NCI-H526 treated with DMSO at 0.1 percent for 48 hours (cell line): ENCODE measurements at regions not wholly inside any gene's neighbourhood (a gene's known extent, or its start where the extent isn't known, plus 50 kb on each side); places are given as distances from the start of the nearest gene placed in this dataset.
A peak's percentile ranks its signal among the peaks of the same experiment; 100 is the strongest.

Experiments
- DNase-seq: peaks from one replicate; lab custom pipeline; 2025; lab: John Stamatoyannopoulos, UW

GRCh38 chr1:4530166-4530785 lies 124.1 kb upstream of the AJAP1 start:
- no peak for DNase-seq

DNA sequence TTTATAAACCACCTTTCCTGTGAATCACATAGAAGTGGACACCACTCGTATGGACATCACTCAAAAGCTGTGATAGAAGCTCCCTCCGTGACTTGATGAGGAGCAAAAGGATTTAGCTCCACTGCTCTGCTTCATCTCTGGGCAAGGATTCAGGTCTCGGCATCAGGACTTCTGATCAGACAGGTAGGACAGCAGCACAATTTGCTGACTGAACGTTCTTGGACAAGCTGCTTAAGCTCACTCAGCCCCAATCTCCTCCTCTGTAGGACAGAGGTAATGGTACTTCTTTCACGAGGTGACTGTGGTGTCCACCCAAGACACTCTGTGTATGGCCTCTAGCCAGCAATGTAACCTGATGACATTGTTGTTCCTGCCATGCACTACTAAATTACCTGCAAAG lies 122.6 kb upstream of the AJAP1 start:
- no peak for DNase-seq

- no peak for DNase-seq
Measured at GRCh38 chr1:4532656-4533055, 121.8 kb upstream of the AJAP1 start.

- no peak for DNase-seq
Measured at GRCh38 chr1:4546911-4547310, 107.5 kb upstream of the AJAP1 start.

DNA sequence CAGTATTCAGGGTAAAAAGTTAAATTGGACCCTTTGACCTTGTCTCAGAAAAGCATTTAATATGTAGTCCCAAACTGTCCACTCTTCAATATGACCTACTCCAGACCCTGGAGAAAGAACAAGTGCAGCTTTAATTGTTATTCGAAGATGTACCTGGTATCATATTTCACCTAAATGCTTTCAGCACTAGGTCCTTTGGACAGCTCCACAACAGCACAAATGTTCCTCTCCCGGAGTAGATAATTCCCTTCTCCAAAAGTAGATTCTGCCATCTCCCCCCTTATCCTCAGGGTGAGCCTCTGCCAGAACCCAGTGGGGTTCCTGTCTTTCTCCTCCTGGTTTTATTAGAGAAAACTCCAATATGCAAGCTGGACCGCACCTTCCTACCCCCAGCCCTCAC lies 104.5 kb upstream of the AJAP1 start:
- DNase-seq, result no peak

GRCh38 chr1:4550941-4551340 lies 103.5 kb upstream of the AJAP1 start:
- DNase-seq, result no peak

DNA sequence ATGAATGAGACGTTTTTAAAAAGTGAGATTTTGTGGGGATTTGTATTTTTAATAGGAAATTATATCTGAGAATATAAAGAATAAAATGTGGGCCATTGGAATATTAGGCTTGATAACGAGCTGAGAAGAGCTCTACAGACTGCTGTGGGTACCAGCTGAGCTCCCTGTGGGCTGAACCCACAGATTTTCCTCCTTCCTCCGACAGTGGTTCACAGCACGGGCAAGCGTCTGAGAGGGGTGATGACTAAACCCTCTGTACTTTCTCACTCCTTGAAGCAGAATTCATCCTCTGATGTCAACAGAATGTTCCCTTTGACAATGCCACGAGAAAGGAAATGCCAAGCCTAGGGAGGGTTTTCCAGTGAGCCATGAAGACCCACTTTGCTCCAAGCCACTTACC lies 102.7 kb upstream of the AJAP1 start:
- no peak for DNase-seq

DNA sequence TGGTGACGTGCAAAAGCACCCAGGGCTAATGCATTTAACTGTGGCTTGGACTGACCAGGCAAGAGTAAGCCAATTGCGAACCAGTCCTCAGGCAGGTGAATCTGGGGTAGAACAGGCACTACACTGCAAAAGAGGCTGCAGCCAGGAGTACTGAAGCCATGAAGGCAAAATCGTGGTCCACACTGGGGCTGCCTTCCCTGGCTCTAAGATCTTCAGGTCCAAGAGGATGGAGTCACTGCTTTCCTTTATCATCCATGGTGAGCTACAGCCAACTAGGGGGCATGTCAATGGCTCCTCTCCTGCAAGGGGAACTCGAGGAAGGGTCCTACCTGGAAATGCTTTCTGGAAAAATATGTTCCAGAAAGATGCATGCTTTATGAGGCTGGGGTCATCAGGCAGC lies 100.6 kb upstream of the AJAP1 start:
- DNase-seq, result no peak

- no peak for DNase-seq
Measured at GRCh38 chr1:4554271-4554865, 100.0 kb upstream of the AJAP1 start.

DNA sequence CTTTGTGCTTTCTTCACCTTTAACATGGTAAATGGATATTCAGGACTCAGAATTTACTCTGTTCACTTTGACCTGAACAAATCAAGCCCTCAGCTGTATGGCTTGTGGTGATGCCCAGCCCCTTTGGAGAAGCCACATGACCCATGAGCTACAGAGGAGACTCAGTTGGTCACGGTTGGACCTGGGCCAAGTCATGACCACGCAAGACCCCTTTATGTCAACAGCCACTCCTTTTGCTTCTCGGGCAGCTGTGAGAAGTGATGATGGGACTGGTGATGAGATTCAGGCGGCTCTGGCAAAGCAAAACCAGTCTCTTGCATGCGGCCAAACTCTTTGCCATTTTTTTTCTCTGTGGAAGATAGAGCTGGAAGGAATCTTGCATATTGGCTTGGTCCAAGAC lies 96.5 kb upstream of the AJAP1 start:
- no peak for DNase-seq

- DNase-seq, result no peak
Measured at GRCh38 chr1:4561205-4561604, 93.2 kb upstream of the AJAP1 start.

DNA sequence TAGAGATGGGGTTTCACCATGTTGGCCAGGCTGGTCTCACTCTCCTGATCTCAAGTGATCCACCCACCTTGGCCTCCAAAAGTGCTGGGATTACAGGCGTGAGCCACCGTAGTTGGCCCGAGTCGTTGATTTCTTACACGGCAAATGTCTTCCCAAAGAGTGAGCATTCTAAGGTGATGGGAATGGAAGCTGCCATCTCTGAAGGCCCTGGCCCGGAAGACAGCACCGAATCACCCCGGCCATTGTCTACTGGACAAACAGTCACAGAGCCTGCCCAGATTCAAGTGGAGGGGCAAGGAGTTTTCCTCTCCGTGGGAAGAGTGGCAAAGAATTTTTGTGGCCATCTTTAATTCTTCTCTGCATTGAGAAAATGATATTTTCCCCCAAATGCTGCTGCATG lies 92.1 kb upstream of the AJAP1 start:
- no peak for DNase-seq

DNA sequence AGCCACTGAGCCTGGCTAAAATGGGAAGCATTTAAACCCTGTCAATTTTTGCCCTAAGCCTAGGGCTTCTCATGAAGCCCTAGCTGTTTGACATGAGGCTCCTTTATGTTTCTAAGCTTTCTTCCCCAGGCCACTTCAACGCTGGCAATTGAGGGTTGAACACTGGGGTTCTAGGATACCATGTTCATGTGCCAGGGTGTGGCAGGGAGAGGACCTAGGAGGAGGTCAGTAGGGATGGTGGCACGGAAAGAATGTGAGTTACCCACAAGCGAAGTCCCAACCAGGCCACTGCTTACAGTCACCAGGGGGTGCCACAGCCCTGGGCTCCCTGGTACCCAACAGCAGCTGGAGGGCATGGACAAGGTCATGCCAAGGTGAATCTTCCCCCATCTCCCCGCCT lies 90.8 kb upstream of the AJAP1 start:
- DNase-seq, result no peak

- DNase-seq, result no peak
Measured at GRCh38 chr1:4564051-4564450, 90.4 kb upstream of the AJAP1 start.

DNA sequence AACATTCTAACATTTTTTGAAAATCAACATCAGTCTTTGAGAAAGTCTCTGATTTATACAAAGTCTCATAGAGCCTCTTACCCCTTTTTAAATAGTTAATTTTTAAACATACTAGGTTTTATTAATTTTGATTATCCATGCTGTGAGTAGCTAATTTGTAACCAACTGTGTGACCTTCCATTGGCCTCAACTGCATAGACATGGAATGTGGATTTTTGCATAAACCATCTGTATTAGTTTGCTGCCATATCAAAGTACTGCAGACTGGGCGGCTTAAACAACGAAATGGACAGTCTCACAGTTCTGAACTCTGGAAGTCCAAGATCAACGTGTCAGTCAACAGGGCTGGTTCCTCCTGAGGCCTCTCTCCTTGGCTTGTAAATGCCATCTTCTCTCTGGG lies 89.2 kb upstream of the AJAP1 start:
- DNase-seq, result no peak

- no peak for DNase-seq
Measured at GRCh38 chr1:4565801-4566449, 88.5 kb upstream of the AJAP1 start.

- DNase-seq, result no peak
Measured at GRCh38 chr1:4571263-4571662, 83.1 kb upstream of the AJAP1 start.

DNA sequence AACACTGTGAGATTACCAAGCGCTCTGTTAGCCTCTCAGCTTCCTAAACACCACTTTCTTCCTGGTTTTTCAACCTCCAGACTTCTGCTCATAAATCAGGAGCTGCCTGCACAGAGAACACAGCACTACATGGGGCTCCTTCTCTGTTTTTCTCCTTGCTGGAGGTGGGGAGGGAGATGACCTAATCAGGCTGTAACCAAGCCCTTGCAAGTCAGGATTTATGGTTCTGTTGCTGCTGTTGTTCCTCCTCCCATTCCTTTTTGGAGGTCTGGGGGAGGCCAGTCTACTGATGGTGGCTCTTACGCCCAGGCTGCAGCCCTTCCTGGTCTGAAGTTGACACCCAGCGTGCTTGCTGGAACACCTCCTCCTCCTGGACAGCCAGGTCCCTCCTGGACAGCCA lies 80.9 kb upstream of the AJAP1 start:
- DNase-seq, result no peak

GRCh38 chr1:4581807-4582206 lies 72.6 kb upstream of the AJAP1 start:
- DNase-seq, result no peak

DNA sequence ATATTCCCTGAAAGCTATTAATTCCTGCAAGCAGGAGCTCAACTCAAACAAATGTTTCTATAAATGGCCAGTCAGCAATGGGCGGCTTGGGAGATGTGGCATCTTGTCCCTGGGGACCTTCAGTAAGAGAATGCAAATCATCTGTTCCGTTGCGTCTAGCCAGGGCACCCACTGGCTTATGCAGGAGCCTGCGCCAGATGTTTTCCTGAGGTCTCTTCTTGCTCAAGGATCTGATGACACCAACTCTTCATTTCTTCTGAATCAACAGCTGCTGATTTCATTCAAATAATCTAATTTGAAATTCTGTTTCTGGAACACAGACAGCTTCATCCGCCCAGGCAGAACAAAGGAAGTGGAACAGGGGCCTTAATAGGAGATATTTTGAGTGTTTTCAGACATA lies 70.0 kb upstream of the AJAP1 start:
- DNase-seq, result peak; percentile 75

- DNase-seq, result no peak
Measured at GRCh38 chr1:4585216-4585615, 69.2 kb upstream of the AJAP1 start.

DNA sequence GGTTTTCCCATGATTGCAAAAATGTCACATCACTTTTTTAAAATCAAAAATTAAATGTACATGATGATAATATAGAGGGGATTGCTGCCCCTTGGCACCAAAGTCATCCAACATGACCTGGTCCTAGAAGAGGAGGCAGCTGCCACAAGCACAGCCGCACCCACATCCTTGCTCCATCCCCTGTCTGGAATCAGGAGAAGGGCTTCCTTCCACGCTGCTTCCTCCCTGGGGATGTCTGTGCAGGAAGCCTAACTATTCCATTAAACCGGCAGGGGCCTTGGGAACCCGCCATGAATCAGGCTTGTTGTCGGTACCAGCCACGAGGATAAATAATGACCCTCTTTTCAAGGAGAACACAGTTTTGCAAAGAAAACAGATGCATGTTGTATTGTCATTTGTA lies 68.7 kb upstream of the AJAP1 start:
- no peak for DNase-seq

DNA sequence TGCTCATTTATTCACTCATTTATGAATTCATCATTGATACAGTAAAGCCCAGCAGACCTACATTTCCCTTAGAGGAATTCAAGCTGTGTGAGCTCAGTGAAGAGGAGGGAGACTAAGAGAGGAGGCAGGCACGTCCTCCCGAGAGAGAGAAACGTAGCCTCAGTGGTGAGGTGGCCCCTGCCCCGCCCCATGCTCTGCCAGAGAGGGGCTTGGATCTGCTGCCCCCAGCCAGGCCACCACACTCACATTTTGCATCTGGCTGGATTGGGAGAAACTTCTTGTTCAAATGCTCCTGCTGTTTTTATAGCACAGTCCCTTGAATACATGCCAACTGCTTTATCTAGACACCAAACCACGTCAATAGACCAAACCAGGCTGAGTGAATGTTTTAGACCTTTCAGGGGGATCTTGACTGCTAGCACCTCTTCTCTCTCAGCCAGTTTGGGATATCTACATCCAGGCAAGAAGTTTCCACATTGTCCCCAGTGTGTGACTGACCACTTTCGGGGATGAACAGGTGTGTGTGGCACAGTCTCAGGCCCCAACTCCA lies 67.7 kb upstream of the AJAP1 start:
- no peak for DNase-seq

DNA sequence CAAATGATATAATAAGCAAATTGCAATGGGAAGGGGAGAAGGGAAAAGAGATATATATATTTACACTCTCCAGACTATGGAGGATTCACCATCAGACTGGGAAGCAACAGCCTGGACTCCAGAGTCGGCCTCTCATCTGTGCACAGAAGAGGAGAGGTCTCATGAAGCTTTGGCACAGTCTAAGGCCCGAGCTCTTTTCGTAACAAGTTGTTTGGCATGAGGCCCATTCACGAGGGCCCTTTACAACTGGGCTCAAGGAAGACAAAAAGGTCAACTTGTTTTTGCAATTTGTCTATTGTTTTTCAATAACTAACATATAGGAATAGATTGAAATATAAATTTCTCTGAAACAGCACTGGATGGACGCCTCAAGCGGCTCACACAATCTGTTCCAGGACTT lies 66.7 kb upstream of the AJAP1 start:
- DNase-seq, result no peak
